ENCODE measurements at regions not wholly inside any gene's neighbourhood (a gene's known extent, or its start where the extent isn't known, plus 50 kb on each side); places are given as distances from the start of the nearest gene placed in this dataset.

GRCh38 chr4:33924239-33924638, 2320.1 kb downstream of the ARAP2 start:
- Histone ChIP-seq H3K9me3 (ENCODE audit: low read depth) (no peaks in the 10 kb centered on the region), H3K9me2 (replicated peaks; ENCODE audit: insufficient read depth) (no peaks in the 10 kb centered on the region), H3K4me2 (peak overlapping the region; percentile 29), H3K79me2 (no peaks in the 10 kb centered on the region), H3K27ac (no peak overlapping the region), H3K27me3 (no peaks in the 10 kb centered on the region), H3K4me1 (ENCODE audit: insufficient read depth) (no peaks in the 10 kb centered on the region), H3K36me3 (replicated peaks; ENCODE audit: insufficient read depth, low read depth) (no peaks in the 10 kb centered on the region), H2AFZ (no peak overlapping the region), H4K20me1 (ENCODE audit: insufficient read depth, poor library complexity, severe bottlenecking) (no peaks in the 10 kb centered on the region), H3K4me3 (no peak overlapping the region)
- TF ChIP-seq, protein P1, sequence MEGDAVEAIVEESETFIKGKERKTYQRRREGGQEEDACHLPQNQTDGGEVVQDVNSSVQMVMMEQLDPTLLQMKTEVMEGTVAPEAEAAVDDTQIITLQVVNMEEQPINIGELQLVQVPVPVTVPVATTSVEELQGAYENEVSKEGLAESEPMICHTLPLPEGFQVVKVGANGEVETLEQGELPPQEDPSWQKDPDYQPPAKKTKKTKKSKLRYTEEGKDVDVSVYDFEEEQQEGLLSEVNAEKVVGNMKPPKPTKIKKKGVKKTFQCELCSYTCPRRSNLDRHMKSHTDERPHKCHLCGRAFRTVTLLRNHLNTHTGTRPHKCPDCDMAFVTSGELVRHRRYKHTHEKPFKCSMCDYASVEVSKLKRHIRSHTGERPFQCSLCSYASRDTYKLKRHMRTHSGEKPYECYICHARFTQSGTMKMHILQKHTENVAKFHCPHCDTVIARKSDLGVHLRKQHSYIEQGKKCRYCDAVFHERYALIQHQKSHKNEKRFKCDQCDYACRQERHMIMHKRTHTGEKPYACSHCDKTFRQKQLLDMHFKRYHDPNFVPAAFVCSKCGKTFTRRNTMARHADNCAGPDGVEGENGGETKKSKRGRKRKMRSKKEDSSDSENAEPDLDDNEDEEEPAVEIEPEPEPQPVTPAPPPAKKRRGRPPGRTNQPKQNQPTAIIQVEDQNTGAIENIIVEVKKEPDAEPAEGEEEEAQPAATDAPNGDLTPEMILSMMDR (IDR thresholded peaks at IDR 0.05; ENCODE audit: poor library complexity) = no peak
- no peak for TF ChIP-seq EZH2 (IDR thresholded peaks at IDR 0.05; ENCODE audit: borderline replicate concordance)
- TF ChIP-seq EZH2phosphoT487 (IDR thresholded peaks at IDR 0.05; ENCODE audit: low read depth, severe bottlenecking, unreplicated experiment) = no peak
- DNase-seq (ENCODE audit: low spot score) = peak; percentile 36
- WGBS (ENCODE audit: low lambda C conversion rate, missing lambda C conversion rate) = 40% methylated on average over 7 of the region's 7 CpGs

DNA sequence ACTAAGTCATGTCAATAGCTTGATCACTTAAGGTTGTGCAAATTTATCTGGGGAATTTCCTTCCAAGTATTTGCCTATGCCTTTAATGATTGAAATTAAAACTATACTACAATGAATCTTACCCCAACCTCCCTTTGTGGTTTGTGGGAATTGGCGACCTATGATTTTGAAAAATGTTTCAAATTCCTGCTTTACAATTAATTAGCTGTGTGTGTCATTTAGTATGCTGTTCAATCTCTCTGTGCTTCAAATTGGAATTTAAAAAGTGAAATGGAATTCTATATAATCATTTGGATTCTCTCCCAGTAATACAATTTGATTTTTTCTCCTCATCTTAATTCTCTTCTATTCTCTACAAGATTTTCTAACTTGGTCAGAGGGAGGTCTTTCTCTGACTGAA, 2319.5 kb downstream of the ARAP2 start:
- Histone ChIP-seq H3K4me3 (no peak overlapping the region), H3K27me3 (no peaks in the 10 kb centered on the region), H3K36me3 (replicated peaks; ENCODE audit: insufficient read depth, low read depth) (no peaks in the 10 kb centered on the region), H3K9me2 (replicated peaks; ENCODE audit: insufficient read depth) (no peaks in the 10 kb centered on the region), H3K9me3 (ENCODE audit: low read depth) (no peaks in the 10 kb centered on the region), H3K4me1 (ENCODE audit: insufficient read depth) (no peaks in the 10 kb centered on the region), H3K4me2 (peak overlapping the region; percentile 29), H3K27ac (no peak overlapping the region), H4K20me1 (ENCODE audit: insufficient read depth, poor library complexity, severe bottlenecking) (no peaks in the 10 kb centered on the region), H3K79me2 (no peaks in the 10 kb centered on the region), H2AFZ (peak overlapping the region; percentile 31)
- WGBS (ENCODE audit: low lambda C conversion rate, missing lambda C conversion rate) = 79% methylated on average over 1 of the region's 1 CpG
- TF ChIP-seq EZH2 (IDR thresholded peaks at IDR 0.05; ENCODE audit: borderline replicate concordance) = no peak
- no peak for DNase-seq (ENCODE audit: low spot score)

DNA sequence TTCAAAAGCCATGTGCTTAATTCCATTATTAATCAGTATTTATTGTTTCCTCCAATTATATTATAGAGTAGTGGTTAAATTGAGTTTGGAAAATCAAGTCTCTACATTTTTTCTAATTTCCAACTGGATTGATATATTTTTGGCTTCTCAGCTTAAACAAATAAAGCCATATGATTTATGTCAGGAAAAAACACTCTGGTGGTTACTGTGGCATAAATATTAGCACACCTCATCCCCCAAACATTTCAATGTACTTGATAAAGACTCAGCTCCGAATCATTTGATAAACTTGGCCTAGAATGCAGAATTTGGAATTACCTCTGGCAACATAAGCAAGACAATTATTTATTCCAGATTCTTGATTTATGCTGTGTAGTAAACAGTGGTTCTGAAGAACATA, 2313.8 kb downstream of the ARAP2 start:
- WGBS (ENCODE audit: low lambda C conversion rate, missing lambda C conversion rate) = 77% methylated on average over 1 of the region's 1 CpG
- TF ChIP-seq EZH2 (IDR thresholded peaks at IDR 0.05; ENCODE audit: borderline replicate concordance) = no peak
- no peak for TF ChIP-seq EZH2phosphoT487 (IDR thresholded peaks at IDR 0.05; ENCODE audit: low read depth, severe bottlenecking, unreplicated experiment)
- TF ChIP-seq, protein P1 (IDR thresholded peaks at IDR 0.05; ENCODE audit: poor library complexity) = no peak
- H3K9me2 ChIP-seq (replicated peaks; ENCODE audit: insufficient read depth) = no peaks in the 10 kb centered on the region
- no peaks in the 10 kb centered on the region for H4K20me1 ChIP-seq (ENCODE audit: insufficient read depth, poor library complexity, severe bottlenecking)
- H3K9me3 ChIP-seq (ENCODE audit: low read depth) = no peaks in the 10 kb centered on the region
- no peak overlapping the region for H3K4me2 ChIP-seq
- no peak overlapping the region for H2AFZ ChIP-seq
- H3K4me3 ChIP-seq = no peak overlapping the region
- H3K36me3 ChIP-seq (replicated peaks; ENCODE audit: insufficient read depth, low read depth) = no peaks in the 10 kb centered on the region
- no peaks in the 10 kb centered on the region for H3K4me1 ChIP-seq (ENCODE audit: insufficient read depth)
- no peak overlapping the region for H3K27ac ChIP-seq
- no peaks in the 10 kb centered on the region for H3K79me2 ChIP-seq
- no peaks in the 10 kb centered on the region for H3K27me3 ChIP-seq
- DNase-seq (ENCODE audit: low spot score) = no peak

GRCh38 chr4:33931026-33931425, 2313.3 kb downstream of the ARAP2 start:
- Histone ChIP-seq H3K9me3 (ENCODE audit: low read depth) (no peaks in the 10 kb centered on the region), H3K27ac (no peak overlapping the region), H3K9me2 (replicated peaks; ENCODE audit: insufficient read depth) (no peaks in the 10 kb centered on the region), H3K4me1 (ENCODE audit: insufficient read depth) (no peaks in the 10 kb centered on the region), H3K27me3 (no peaks in the 10 kb centered on the region), H3K4me3 (no peak overlapping the region), H2AFZ (no peak overlapping the region), H3K4me2 (no peak overlapping the region), H4K20me1 (ENCODE audit: insufficient read depth, poor library complexity, severe bottlenecking) (no peaks in the 10 kb centered on the region), H3K36me3 (replicated peaks; ENCODE audit: insufficient read depth, low read depth) (no peaks in the 10 kb centered on the region), H3K79me2 (no peaks in the 10 kb centered on the region)
- TF ChIP-seq EZH2phosphoT487 (IDR thresholded peaks at IDR 0.05; ENCODE audit: low read depth, severe bottlenecking, unreplicated experiment) (no peak), EZH2 (IDR thresholded peaks at IDR 0.05; ENCODE audit: borderline replicate concordance) (no peak)
- TF ChIP-seq, protein P1 (IDR thresholded peaks at IDR 0.05; ENCODE audit: poor library complexity) = no peak
- 68% methylated on average over 2 of the region's 2 CpGs for WGBS (ENCODE audit: low lambda C conversion rate, missing lambda C conversion rate)
- no peak for DNase-seq (ENCODE audit: low spot score)
